Stimulated activated naive CD8-positive, alpha-beta T cell treated with anti-CD3 and anti-CD28 coated beads, Interleukin-15, Interleukin-2, amounts not matched to agents 100 ng/mL and 50 ng/mL, for 24 hours (primary cell): ENCODE measurements at regions not wholly inside any gene's neighbourhood (a gene's known extent, or its start where the extent isn't known, plus 50 kb on each side); places are given as distances from the start of the nearest gene placed in this dataset.

Source experiments
- H3K27ac Mint-ChIP-seq: one replicate; pipeline ENCODE4 v1.8.0; 2021; ENCODE audit warnings: mild to moderate bottlenecking, mixed read lengths
- H3K27me3 Mint-ChIP-seq: one replicate; pipeline ENCODE4 v1.8.0; 2021; ENCODE audit warnings: mixed read lengths
- H3K36me3 Mint-ChIP-seq: one replicate; pipeline ENCODE4 v1.8.0; 2021; ENCODE audit warnings: low read depth, mixed read lengths
- H3K4me1 Mint-ChIP-seq: one replicate; pipeline ENCODE4 v1.8.0; 2021; ENCODE audit warnings: low read depth, mixed read lengths
- H3K4me3 Mint-ChIP-seq: one replicate; pipeline ENCODE4 v1.8.0; 2021; ENCODE audit warnings: mild to moderate bottlenecking, mixed read lengths
- H3K9me3 Mint-ChIP-seq: one replicate; pipeline ENCODE4 v1.8.0; 2021; ENCODE audit warnings: mixed read lengths

- Mint-ChIP-seq H3K4me3 (no peak overlapping the region), H3K9me3 (peaks cover 3% of the 10 kb centered on the region), H3K4me1 (no peaks in the 10 kb centered on the region), H3K36me3 (no peaks in the 10 kb centered on the region), H3K27me3 (no peaks in the 10 kb centered on the region), H3K27ac (no peak overlapping the region)
Observed at GRCh38 chr2:107393516-107393915, 433.2 kb upstream of the RGPD4 start.

- no peaks in the 10 kb centered on the region for H3K36me3 Mint-ChIP-seq
- no peaks in the 10 kb centered on the region for H3K4me1 Mint-ChIP-seq
- no peak overlapping the region for H3K4me3 Mint-ChIP-seq
- no peak overlapping the region for H3K27ac Mint-ChIP-seq
- H3K27me3 Mint-ChIP-seq, result no peaks in the 10 kb centered on the region
- peaks cover 3% of the 10 kb centered on the region for H3K9me3 Mint-ChIP-seq
Observed at GRCh38 chr2:107398683-107399082, 428.0 kb upstream of the RGPD4 start.

GRCh38 chr2:107402330-107402729 is 424.4 kb upstream of the RGPD4 start:
- Mint-ChIP-seq H3K27me3 (no peaks in the 10 kb centered on the region), H3K36me3 (no peaks in the 10 kb centered on the region), H3K4me3 (no peak overlapping the region), H3K27ac (no peak overlapping the region), H3K9me3 (peaks cover 3% of the 10 kb centered on the region), H3K4me1 (no peaks in the 10 kb centered on the region)

- Mint-ChIP-seq H3K36me3 (no peaks in the 10 kb centered on the region), H3K4me1 (no peaks in the 10 kb centered on the region), H3K27ac (no peak overlapping the region), H3K4me3 (no peak overlapping the region), H3K9me3 (peaks cover 3% of the 10 kb centered on the region), H3K27me3 (no peaks in the 10 kb centered on the region)
Observed at GRCh38 chr2:107405261-107405660, 421.4 kb upstream of the RGPD4 start.

GRCh38 chr2:107407017-107407416 is 419.7 kb upstream of the RGPD4 start:
- Mint-ChIP-seq H3K9me3 (peaks cover 4% of the 10 kb centered on the region), H3K27ac (no peak overlapping the region), H3K4me1 (no peaks in the 10 kb centered on the region), H3K27me3 (no peaks in the 10 kb centered on the region), H3K4me3 (no peak overlapping the region), H3K36me3 (no peaks in the 10 kb centered on the region)

GRCh38 chr2:107407974-107408373 is 418.7 kb upstream of the RGPD4 start:
- Mint-ChIP-seq H3K4me3 (no peak overlapping the region), H3K36me3 (no peaks in the 10 kb centered on the region), H3K9me3 (peaks cover 7% of the 10 kb centered on the region)

GRCh38 chr2:107411267-107411666 is 415.4 kb upstream of the RGPD4 start:
- Mint-ChIP-seq H3K27me3 (no peaks in the 10 kb centered on the region), H3K4me3 (no peak overlapping the region), H3K36me3 (no peaks in the 10 kb centered on the region), H3K9me3 (peaks cover 4% of the 10 kb centered on the region), H3K4me1 (no peaks in the 10 kb centered on the region), H3K27ac (no peak overlapping the region)

More at GRCh38 chr2:107407974-107408373, 418.7 kb upstream of the RGPD4 start:
- Mint-ChIP-seq H3K27me3 (no peaks in the 10 kb centered on the region), H3K4me1 (no peaks in the 10 kb centered on the region), H3K27ac (no peak overlapping the region)

GRCh38 chr2:107412209-107412904 is 414.3 kb upstream of the RGPD4 start:
- H3K9me3 Mint-ChIP-seq, result peaks cover 4% of the 10 kb centered on the region
- H3K4me3 Mint-ChIP-seq, result no peak overlapping the region
- no peaks in the 10 kb centered on the region for H3K27me3 Mint-ChIP-seq
- no peaks in the 10 kb centered on the region for H3K36me3 Mint-ChIP-seq
- H3K4me1 Mint-ChIP-seq, result no peaks in the 10 kb centered on the region
- no peak overlapping the region for H3K27ac Mint-ChIP-seq

- peaks cover 4% of the 10 kb centered on the region for H3K9me3 Mint-ChIP-seq
- no peaks in the 10 kb centered on the region for H3K4me1 Mint-ChIP-seq
- no peaks in the 10 kb centered on the region for H3K27me3 Mint-ChIP-seq
- no peaks in the 10 kb centered on the region for H3K36me3 Mint-ChIP-seq
- H3K27ac Mint-ChIP-seq, result no peak overlapping the region
- no peak overlapping the region for H3K4me3 Mint-ChIP-seq
Observed at GRCh38 chr2:107412981-107413380, 413.7 kb upstream of the RGPD4 start.

- H3K4me1 Mint-ChIP-seq, result no peaks in the 10 kb centered on the region
- no peaks in the 10 kb centered on the region for H3K36me3 Mint-ChIP-seq
- no peaks in the 10 kb centered on the region for H3K27me3 Mint-ChIP-seq
- no peak overlapping the region for H3K27ac Mint-ChIP-seq
- H3K4me3 Mint-ChIP-seq, result no peak overlapping the region
- peaks cover 4% of the 10 kb centered on the region for H3K9me3 Mint-ChIP-seq
Observed at GRCh38 chr2:107414376-107414775, 412.3 kb upstream of the RGPD4 start.

GRCh38 chr2:107418708-107419107 is 408.0 kb upstream of the RGPD4 start:
- no peaks in the 10 kb centered on the region for H3K27me3 Mint-ChIP-seq

GRCh38 chr2:107419191-107419590 is 407.5 kb upstream of the RGPD4 start:
- Mint-ChIP-seq H3K27ac (no peak overlapping the region), H3K27me3 (no peaks in the 10 kb centered on the region), H3K4me1 (no peaks in the 10 kb centered on the region), H3K9me3 (peaks cover 3% of the 10 kb centered on the region), H3K36me3 (no peaks in the 10 kb centered on the region), H3K4me3 (no peak overlapping the region)

More at GRCh38 chr2:107418708-107419107, 408.0 kb upstream of the RGPD4 start:
- Mint-ChIP-seq H3K36me3 (no peaks in the 10 kb centered on the region), H3K9me3 (peaks cover 3% of the 10 kb centered on the region), H3K4me3 (no peak overlapping the region), H3K4me1 (no peaks in the 10 kb centered on the region), H3K27ac (no peak overlapping the region)

- Mint-ChIP-seq H3K36me3 (no peaks in the 10 kb centered on the region), H3K9me3 (no peaks in the 10 kb centered on the region), H3K4me1 (no peaks in the 10 kb centered on the region), H3K27me3 (no peaks in the 10 kb centered on the region), H3K27ac (no peak overlapping the region), H3K4me3 (no peak overlapping the region)
Observed at GRCh38 chr2:107428781-107429180, 397.9 kb upstream of the RGPD4 start.

- H3K36me3 Mint-ChIP-seq, result no peaks in the 10 kb centered on the region
- H3K27ac Mint-ChIP-seq, result no peak overlapping the region
- H3K27me3 Mint-ChIP-seq, result no peaks in the 10 kb centered on the region
- H3K4me1 Mint-ChIP-seq, result no peaks in the 10 kb centered on the region
- no peaks in the 10 kb centered on the region for H3K9me3 Mint-ChIP-seq
- no peak overlapping the region for H3K4me3 Mint-ChIP-seq
Observed at GRCh38 chr2:107430006-107430405, 396.7 kb upstream of the RGPD4 start.

- Mint-ChIP-seq H3K36me3 (no peaks in the 10 kb centered on the region), H3K4me3 (no peak overlapping the region), H3K4me1 (no peaks in the 10 kb centered on the region), H3K27ac (no peak overlapping the region), H3K27me3 (no peaks in the 10 kb centered on the region), H3K9me3 (no peaks in the 10 kb centered on the region)
Observed at GRCh38 chr2:107430596-107431266, 396.0 kb upstream of the RGPD4 start.

GRCh38 chr2:107436281-107436680 is 390.4 kb upstream of the RGPD4 start:
- Mint-ChIP-seq H3K27me3 (no peaks in the 10 kb centered on the region), H3K36me3 (no peaks in the 10 kb centered on the region), H3K27ac (no peak overlapping the region), H3K4me1 (no peaks in the 10 kb centered on the region), H3K9me3 (peaks cover 7% of the 10 kb centered on the region), H3K4me3 (no peak overlapping the region)
